ENCODE measurements at regions not wholly inside any gene's neighbourhood (a gene's known extent, or its start where the extent isn't known, plus 50 kb on each side); places are given as distances from the start of the nearest gene placed in this dataset.

DNA sequence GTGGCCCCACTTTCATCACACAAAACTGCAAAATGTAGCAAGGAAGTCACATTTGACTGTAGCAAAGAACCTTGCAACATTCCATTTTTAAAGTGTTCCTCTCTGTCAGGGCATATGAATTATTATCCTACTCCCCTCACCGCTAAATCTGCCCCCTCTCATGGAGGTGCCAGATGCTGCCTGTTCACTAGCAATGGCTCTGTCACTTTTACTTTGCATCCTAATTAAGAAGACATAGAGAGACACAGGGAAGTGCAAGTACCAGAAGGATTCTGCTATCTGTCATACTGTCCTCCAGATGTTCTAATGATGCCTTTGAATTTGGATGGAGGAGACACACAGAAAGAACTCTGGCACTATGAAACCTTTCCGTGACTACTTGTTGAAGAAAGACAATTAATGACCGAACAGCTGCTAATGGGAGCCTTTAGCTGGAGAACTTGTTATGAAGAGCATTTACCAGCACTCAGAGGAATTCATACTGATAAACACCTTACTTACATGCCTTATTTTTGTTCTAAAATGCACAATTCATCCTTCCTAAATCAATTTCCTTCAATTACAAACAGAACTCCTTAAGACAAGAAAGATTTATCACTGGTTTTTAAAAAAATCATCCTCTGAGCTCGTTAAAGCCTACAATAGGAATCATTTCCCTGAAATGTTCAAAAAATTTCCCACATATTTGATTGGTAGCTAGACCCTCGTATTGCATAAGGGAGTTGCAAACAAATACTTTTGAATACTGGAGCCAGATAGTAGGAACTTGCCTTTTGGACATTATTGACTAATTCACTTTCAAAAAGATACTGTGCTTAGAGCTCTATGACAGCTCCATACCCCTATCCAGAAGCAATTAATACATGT lies 292.6 kb downstream of the UBE3D start:
- H3K9ac ChIP-seq (ENCODE audit: control insufficient read depth, insufficient read depth, low read length): no peak overlapping the region
- intact Hi-C loops (cut with micrococcal nuclease; ENCODE audit: unreplicated experiment) (loop anchor here (10.0 kb wide), 1 partner anchor 282 kb away; no protein-coding TSS in a partner anchor), in situ Hi-C loops (cut with MboI) (no loop called here)
- no peaks in the 10 kb centered on the region for H3K27me3 ChIP-seq (replicated peaks in 1 of 2; ENCODE audit: control insufficient read depth in 2 of 2, insufficient read depth in 2 of 2, low read length in 1 of 2)
- no peak overlapping the region for H2AFZ ChIP-seq (ENCODE audit: control insufficient read depth, low read depth, low read length)
- ChIA-PET SMC1A (ENCODE audit: uncharacterized antibody, unreplicated experiment) (no interaction called here), CTCF (no interaction called here), POLR2A (no interaction called here), RAD21 (ENCODE audit: unreplicated experiment) (no interaction called here)
- H3K36me3 ChIP-seq (ENCODE audit: control insufficient read depth in 2 of 2, insufficient read depth in 2 of 2, low read length in 1 of 2): no peaks in the 10 kb centered on the region
- H4K20me1 ChIP-seq (ENCODE audit: control insufficient read depth, insufficient read depth): no peaks in the 10 kb centered on the region
- H3K4me1 ChIP-seq (ENCODE audit: control insufficient read depth, insufficient read depth, low read length): no peaks in the 10 kb centered on the region
- H3K4me2 ChIP-seq (ENCODE audit: control insufficient read depth, insufficient read depth): no peak overlapping the region
- no TSS peak for BruUV-seq (replicated peaks)
- ATAC-seq (no peak), FAIRE-seq (no peak), DNase-seq (ENCODE audit: low read depth, low spot score) (no peak)
- H3K9me3 ChIP-seq (replicated peaks; ENCODE audit: control insufficient read depth, insufficient read depth, low read length): no peaks in the 10 kb centered on the region
- no peaks in the 10 kb centered on the region for H3K79me2 ChIP-seq (ENCODE audit: control insufficient read depth, insufficient read depth, low read length)
- 13% methylated on average over 5 of the region's 5 CpGs for WGBS (ENCODE audit: insufficient coverage, insufficient replicate concordance, low lambda C conversion rate, missing lambda C conversion rate)
- H3K4me3 ChIP-seq: no peak overlapping the region
- no peak overlapping the region for H3K27ac ChIP-seq (ENCODE audit: control insufficient read depth, insufficient read depth)
- no peak for TF ChIP-seq KDM1A (IDR thresholded peaks at IDR 0.05; ENCODE audit: borderline replicate concordance)
- TF ChIP-seq, protein P1, sequence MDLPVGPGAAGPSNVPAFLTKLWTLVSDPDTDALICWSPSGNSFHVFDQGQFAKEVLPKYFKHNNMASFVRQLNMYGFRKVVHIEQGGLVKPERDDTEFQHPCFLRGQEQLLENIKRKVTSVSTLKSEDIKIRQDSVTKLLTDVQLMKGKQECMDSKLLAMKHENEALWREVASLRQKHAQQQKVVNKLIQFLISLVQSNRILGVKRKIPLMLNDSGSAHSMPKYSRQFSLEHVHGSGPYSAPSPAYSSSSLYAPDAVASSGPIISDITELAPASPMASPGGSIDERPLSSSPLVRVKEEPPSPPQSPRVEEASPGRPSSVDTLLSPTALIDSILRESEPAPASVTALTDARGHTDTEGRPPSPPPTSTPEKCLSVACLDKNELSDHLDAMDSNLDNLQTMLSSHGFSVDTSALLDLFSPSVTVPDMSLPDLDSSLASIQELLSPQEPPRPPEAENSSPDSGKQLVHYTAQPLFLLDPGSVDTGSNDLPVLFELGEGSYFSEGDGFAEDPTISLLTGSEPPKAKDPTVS (IDR thresholded peaks at IDR 0.05; ENCODE audit: low read depth, low read length): no peak
- TF ChIP-seq, protein P2, sequence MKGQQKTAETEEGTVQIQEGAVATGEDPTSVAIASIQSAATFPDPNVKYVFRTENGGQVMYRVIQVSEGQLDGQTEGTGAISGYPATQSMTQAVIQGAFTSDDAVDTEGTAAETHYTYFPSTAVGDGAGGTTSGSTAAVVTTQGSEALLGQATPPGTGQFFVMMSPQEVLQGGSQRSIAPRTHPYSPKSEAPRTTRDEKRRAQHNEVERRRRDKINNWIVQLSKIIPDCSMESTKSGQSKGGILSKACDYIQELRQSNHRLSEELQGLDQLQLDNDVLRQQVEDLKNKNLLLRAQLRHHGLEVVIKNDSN (IDR thresholded peaks at IDR 0.05; ENCODE audit: borderline replicate concordance, extremely low read length, insufficient read depth, low read depth, low read length): no peak
- TF ChIP-seq RFX5 (IDR thresholded peaks at IDR 0.05; ENCODE audit: low read depth, low read length): no peak
- TF ChIP-seq, protein P3, sequence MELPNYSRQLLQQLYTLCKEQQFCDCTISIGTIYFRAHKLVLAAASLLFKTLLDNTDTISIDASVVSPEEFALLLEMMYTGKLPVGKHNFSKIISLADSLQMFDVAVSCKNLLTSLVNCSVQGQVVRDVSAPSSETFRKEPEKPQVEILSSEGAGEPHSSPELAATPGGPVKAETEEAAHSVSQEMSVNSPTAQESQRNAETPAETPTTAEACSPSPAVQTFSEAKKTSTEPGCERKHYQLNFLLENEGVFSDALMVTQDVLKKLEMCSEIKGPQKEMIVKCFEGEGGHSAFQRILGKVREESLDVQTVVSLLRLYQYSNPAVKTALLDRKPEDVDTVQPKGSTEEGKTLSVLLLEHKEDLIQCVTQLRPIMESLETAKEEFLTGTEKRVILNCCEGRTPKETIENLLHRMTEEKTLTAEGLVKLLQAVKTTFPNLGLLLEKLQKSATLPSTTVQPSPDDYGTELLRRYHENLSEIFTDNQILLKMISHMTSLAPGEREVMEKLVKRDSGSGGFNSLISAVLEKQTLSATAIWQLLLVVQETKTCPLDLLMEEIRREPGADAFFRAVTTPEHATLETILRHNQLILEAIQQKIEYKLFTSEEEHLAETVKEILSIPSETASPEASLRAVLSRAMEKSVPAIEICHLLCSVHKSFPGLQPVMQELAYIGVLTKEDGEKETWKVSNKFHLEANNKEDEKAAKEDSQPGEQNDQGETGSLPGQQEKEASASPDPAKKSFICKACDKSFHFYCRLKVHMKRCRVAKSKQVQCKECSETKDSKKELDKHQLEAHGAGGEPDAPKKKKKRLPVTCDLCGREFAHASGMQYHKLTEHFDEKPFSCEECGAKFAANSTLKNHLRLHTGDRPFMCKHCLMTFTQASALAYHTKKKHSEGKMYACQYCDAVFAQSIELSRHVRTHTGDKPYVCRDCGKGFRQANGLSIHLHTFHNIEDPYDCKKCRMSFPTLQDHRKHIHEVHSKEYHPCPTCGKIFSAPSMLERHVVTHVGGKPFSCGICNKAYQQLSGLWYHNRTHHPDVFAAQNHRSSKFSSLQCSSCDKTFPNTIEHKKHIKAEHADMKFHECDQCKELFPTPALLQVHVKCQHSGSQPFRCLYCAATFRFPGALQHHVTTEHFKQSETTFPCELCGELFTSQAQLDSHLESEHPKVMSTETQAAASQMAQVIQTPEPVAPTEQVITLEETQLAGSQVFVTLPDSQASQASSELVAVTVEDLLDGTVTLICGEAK (IDR thresholded peaks at IDR 0.05; ENCODE audit: borderline replicate concordance): no peak
- TF ChIP-seq PAX8 (IDR thresholded peaks at IDR 0.05): no peak
- TF ChIP-seq CREM (IDR thresholded peaks at IDR 0.05; ENCODE audit: low read depth): no peak
- TF ChIP-seq, protein P4, sequence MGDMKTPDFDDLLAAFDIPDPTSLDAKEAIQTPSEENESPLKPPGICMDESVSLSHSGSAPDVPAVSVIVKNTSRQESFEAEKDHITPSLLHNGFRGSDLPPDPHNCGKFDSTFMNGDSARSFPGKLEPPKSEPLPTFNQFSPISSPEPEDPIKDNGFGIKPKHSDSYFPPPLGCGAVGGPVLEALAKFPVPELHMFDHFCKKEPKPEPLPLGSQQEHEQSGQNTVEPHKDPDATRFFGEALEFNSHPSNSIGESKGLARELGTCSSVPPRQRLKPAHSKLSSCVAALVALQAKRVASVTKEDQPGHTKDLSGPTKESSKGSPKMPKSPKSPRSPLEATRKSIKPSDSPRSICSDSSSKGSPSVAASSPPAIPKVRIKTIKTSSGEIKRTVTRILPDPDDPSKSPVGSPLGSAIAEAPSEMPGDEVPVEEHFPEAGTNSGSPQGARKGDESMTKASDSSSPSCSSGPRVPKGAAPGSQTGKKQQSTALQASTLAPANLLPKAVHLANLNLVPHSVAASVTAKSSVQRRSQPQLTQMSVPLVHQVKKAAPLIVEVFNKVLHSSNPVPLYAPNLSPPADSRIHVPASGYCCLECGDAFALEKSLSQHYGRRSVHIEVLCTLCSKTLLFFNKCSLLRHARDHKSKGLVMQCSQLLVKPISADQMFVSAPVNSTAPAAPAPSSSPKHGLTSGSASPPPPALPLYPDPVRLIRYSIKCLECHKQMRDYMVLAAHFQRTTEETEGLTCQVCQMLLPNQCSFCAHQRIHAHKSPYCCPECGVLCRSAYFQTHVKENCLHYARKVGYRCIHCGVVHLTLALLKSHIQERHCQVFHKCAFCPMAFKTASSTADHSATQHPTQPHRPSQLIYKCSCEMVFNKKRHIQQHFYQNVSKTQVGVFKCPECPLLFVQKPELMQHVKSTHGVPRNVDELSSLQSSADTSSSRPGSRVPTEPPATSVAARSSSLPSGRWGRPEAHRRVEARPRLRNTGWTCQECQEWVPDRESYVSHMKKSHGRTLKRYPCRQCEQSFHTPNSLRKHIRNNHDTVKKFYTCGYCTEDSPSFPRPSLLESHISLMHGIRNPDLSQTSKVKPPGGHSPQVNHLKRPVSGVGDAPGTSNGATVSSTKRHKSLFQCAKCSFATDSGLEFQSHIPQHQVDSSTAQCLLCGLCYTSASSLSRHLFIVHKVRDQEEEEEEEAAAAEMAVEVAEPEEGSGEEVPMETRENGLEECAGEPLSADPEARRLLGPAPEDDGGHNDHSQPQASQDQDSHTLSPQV (IDR thresholded peaks at IDR 0.05): no peak
- TF ChIP-seq, protein P5, sequence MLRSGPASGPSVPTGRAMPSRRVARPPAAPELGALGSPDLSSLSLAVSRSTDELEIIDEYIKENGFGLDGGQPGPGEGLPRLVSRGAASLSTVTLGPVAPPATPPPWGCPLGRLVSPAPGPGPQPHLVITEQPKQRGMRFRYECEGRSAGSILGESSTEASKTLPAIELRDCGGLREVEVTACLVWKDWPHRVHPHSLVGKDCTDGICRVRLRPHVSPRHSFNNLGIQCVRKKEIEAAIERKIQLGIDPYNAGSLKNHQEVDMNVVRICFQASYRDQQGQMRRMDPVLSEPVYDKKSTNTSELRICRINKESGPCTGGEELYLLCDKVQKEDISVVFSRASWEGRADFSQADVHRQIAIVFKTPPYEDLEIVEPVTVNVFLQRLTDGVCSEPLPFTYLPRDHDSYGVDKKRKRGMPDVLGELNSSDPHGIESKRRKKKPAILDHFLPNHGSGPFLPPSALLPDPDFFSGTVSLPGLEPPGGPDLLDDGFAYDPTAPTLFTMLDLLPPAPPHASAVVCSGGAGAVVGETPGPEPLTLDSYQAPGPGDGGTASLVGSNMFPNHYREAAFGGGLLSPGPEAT (IDR thresholded peaks at IDR 0.05; ENCODE audit: low read depth): no peak
- TF ChIP-seq ZNF622 (IDR thresholded peaks at IDR 0.05): no peak
